Suppressor macrophage treated with lipopolysaccharide for 1 hour (primary cell): ENCODE measurements at regions not wholly inside any gene's neighbourhood (a gene's known extent, or its start where the extent isn't known, plus 50 kb on each side); places are given as distances from the start of the nearest gene placed in this dataset.

Experiments used
- DNase-seq, 3 donors: peaks; one replicate each; pipeline ENCODE4 v3.0.0-alpha.2; 2020 to 2022

GRCh38 chr9:99721898-99722297 lies 99.8 kb upstream of the NR4A3 start:
- DNase-seq = no peak

GRCh38 chr9:99722877-99723276 lies 98.8 kb upstream of the NR4A3 start:
- no peak for DNase-seq

- no peak for DNase-seq
Observed at GRCh38 chr9:99724640-99725039, 97.0 kb upstream of the NR4A3 start.

GRCh38 chr9:99725852-99726251 lies 95.8 kb upstream of the NR4A3 start:
- no peak for DNase-seq

- DNase-seq = no peak
Observed at GRCh38 chr9:99726758-99727157, 94.9 kb upstream of the NR4A3 start.

GRCh38 chr9:99730062-99730461 lies 91.6 kb upstream of the NR4A3 start:
- no peak for DNase-seq

GRCh38 chr9:99731950-99732349 lies 89.7 kb upstream of the NR4A3 start:
- DNase-seq = no peak

GRCh38 chr9:99732715-99733114 lies 89.0 kb upstream of the NR4A3 start:
- peak; percentile 32 to 69 (median 63) for DNase-seq

GRCh38 chr9:99735041-99735440 lies 86.6 kb upstream of the NR4A3 start:
- no peak for DNase-seq

GRCh38 chr9:99736291-99736690 lies 85.4 kb upstream of the NR4A3 start:
- DNase-seq = no peak

- no peak for DNase-seq
Observed at GRCh38 chr9:99737649-99738048, 84.0 kb upstream of the NR4A3 start.

GRCh38 chr9:99743006-99743405 lies 78.7 kb upstream of the NR4A3 start:
- DNase-seq = peak in 2 of 3 donors; percentile 20 to 34

GRCh38 chr9:99743455-99743854 lies 78.2 kb upstream of the NR4A3 start:
- DNase-seq = no peak

GRCh38 chr9:99744132-99744531 lies 77.6 kb upstream of the NR4A3 start:
- DNase-seq = no peak

- no peak for DNase-seq
Observed at GRCh38 chr9:99745085-99745484, 76.6 kb upstream of the NR4A3 start.

GRCh38 chr9:99746406-99746805 lies 75.3 kb upstream of the NR4A3 start:
- DNase-seq = peak; percentile 28 to 64 (median 56)

- peak; percentile 76 to 99 (median 96) for DNase-seq
Observed at GRCh38 chr9:99748266-99748665, 73.4 kb upstream of the NR4A3 start.

GRCh38 chr9:99748676-99749075 lies 73.0 kb upstream of the NR4A3 start:
- peak; percentile 51 to 82 (median 81) for DNase-seq

GRCh38 chr9:99749641-99750040 lies 72.0 kb upstream of the NR4A3 start:
- DNase-seq = no peak

- DNase-seq = peak; percentile 43 to 74 (median 52)
Observed at GRCh38 chr9:99750526-99750925, 71.2 kb upstream of the NR4A3 start.

- peak; percentile 56 to 85 (median 79) for DNase-seq
Observed at GRCh38 chr9:99752417-99753109, 69.1 kb upstream of the NR4A3 start.

- no peak for DNase-seq
Observed at GRCh38 chr9:99753436-99753835, 68.2 kb upstream of the NR4A3 start.

- DNase-seq = peak; percentile 35 to 67 (median 38)
Observed at GRCh38 chr9:99760421-99760820, 61.3 kb upstream of the NR4A3 start.

- peak; percentile 74 to 93 (median 91) for DNase-seq
Observed at GRCh38 chr9:99762470-99762869, 59.2 kb upstream of the NR4A3 start.
